CD4-positive, alpha-beta T cell (primary cell): ENCODE measurements at regions not wholly inside any gene's neighbourhood (a gene's known extent, or its start where the extent isn't known, plus 50 kb on each side); places are given as distances from the start of the nearest gene placed in this dataset.

Experiments used
- ATAC-seq: fragments of 200-7000 bp; cut with Tn5 transposase; one replicate; pipeline ENCODE4 v1.10.0; 2022; ENCODE audit warnings: mild to moderate bottlenecking; ENCODE audit not compliant: poor library complexity
- CTCF ChIA-PET: fragments of 350-600 bp; sonication (Branson Sonifier 250); formaldehyde crosslinking; loops from one replicate; lab custom pipeline; 2021; ENCODE audit warnings: antibody characterized with exemption, inconsistent platforms; lab: Charles Lee
- POLR2A ChIA-PET: fragments of 350-600 bp; sonication (Branson Sonifier 250); formaldehyde crosslinking; loops from one replicate; lab custom pipeline; 2021; ENCODE audit warnings: antibody characterized with exemption, inconsistent platforms; lab: Charles Lee
- DNase-seq, 14 experiments: peaks; one replicate each; pipeline ENCODE4 v3.0.0-alpha.2; 2013 to 2020; ENCODE audit warnings: mixed read lengths in 2 of 14
- H3K27ac ChIP-seq, 2 donors: one replicate each; pipeline versions ENCODE4 v1.5.1 to v1.7.0; 2013; ENCODE audit warnings: low read length in 2 of 2, low read depth in 1 of 2, mild to moderate bottlenecking in 1 of 2
- H3K27me3 ChIP-seq, 2 experiments: 1 replicate in 1 of 2; 2 replicates in 1 of 2; pipeline versions ENCODE4 v1.6.1 to v1.7.0; 2013; ENCODE audit warnings: low read length in 2 of 2, control low read depth in 1 of 2, mild to moderate bottlenecking in 1 of 2, moderate library complexity in 1 of 2; ENCODE audit not compliant: insufficient read depth in 2 of 2, control insufficient read depth in 1 of 2
- H3K36me3 ChIP-seq: one replicate; pipeline ENCODE4 v1.6.1; 2013; ENCODE audit warnings: low read length, control low read depth; ENCODE audit not compliant: insufficient read depth
- H3K4me1 ChIP-seq: one replicate; pipeline ENCODE4 v1.6.1; 2013; ENCODE audit warnings: low read length, control low read depth; ENCODE audit not compliant: insufficient read depth
- H3K4me3 ChIP-seq: one replicate; pipeline ENCODE4 v1.5.1; 2013; ENCODE audit warnings: mild to moderate bottlenecking, low read length, moderate library complexity
- H3K9me3 ChIP-seq, 2 experiments: 1 replicate in 1 of 2; 2 replicates in 1 of 2; pipeline versions ENCODE4 v1.6.1 to v1.7.0; 2013; ENCODE audit warnings: low read length in 2 of 2, mild to moderate bottlenecking in 2 of 2, control low read depth in 1 of 2, moderate library complexity in 1 of 2; ENCODE audit not compliant: control insufficient read depth in 1 of 2, insufficient read depth in 1 of 2
- H3K27ac Mint-ChIP-seq: one replicate; pipeline ENCODE4 v1.8.0; 2020; ENCODE audit warnings: mixed read lengths
- H3K27me3 Mint-ChIP-seq: one replicate; pipeline ENCODE4 v1.8.0; 2021; ENCODE audit warnings: mixed read lengths
- H3K36me3 Mint-ChIP-seq: one replicate; pipeline ENCODE4 v1.8.0; 2021; ENCODE audit warnings: low read depth, mixed read lengths
- H3K4me1 Mint-ChIP-seq: one replicate; pipeline ENCODE4 v1.8.0; 2021; ENCODE audit warnings: low read depth, mixed read lengths
- H3K4me3 Mint-ChIP-seq: one replicate; pipeline ENCODE4 v1.8.0; 2020; ENCODE audit warnings: mild to moderate bottlenecking, mixed read lengths
- H3K9me3 Mint-ChIP-seq: one replicate; pipeline ENCODE4 v1.8.0; 2020; ENCODE audit warnings: mixed read lengths
- CTCF ChIP-seq: fragments of 200-600 bp; IDR thresholded peaks from one replicate; pipeline ENCODE4 v1.8.0; 2022; ENCODE audit warnings: antibody characterized with exemption, mild to moderate bottlenecking
- intact Hi-C, 2 experiments: fragments of 100-400 bp; cut with DNase I in 1 of 2; cut with micrococcal nuclease in 1 of 2; formaldehyde crosslinking; loops; one replicate each; pipeline versions ENCODE4 v1.15.1 to v1.9.0; 2023 to 2025; cut with DNase I, micrococcal nuclease

GRCh38 chr7:89554209-89554608 is 600.1 kb upstream of the STEAP1 start:
- POLR2A ChIA-PET: no interaction called here
- no peaks in the 10 kb centered on the region for H3K4me1 ChIP-seq
- ATAC-seq (no peak), DNase-seq (no peak)
- H3K27ac Mint-ChIP-seq: no peak overlapping the region
- no peaks in the 10 kb centered on the region for H3K27me3 ChIP-seq
- H3K36me3 Mint-ChIP-seq: no peaks in the 10 kb centered on the region
- no peaks in the 10 kb centered on the region for H3K36me3 ChIP-seq
- no peaks in the 10 kb centered on the region for H3K9me3 Mint-ChIP-seq
- H3K4me3 Mint-ChIP-seq: no peak overlapping the region
- no peaks in the 10 kb centered on the region for H3K27me3 Mint-ChIP-seq
- no peak overlapping the region for H3K4me3 ChIP-seq
- H3K4me1 Mint-ChIP-seq: no peaks in the 10 kb centered on the region
- H3K9me3 ChIP-seq: peaks cover 0 to 3% of the 10 kb centered on the region in 2 experiments
- no peak overlapping the region for H3K27ac ChIP-seq
- CTCF ChIA-PET: no interaction called here
- no peak for TF ChIP-seq CTCF
- intact Hi-C loops: no loop called here

- TF ChIP-seq CTCF: no peak
- DNase-seq (no peak), ATAC-seq (no peak)
- no peaks in the 10 kb centered on the region for H3K36me3 ChIP-seq
- no peaks in the 10 kb centered on the region for H3K27me3 ChIP-seq
- H3K27ac Mint-ChIP-seq: no peak overlapping the region
- H3K27me3 Mint-ChIP-seq: no peaks in the 10 kb centered on the region
- no peak overlapping the region for H3K4me3 Mint-ChIP-seq
- intact Hi-C loops: no loop called here
- no peak overlapping the region for H3K27ac ChIP-seq
- H3K4me1 Mint-ChIP-seq: no peaks in the 10 kb centered on the region
- no peak overlapping the region for H3K4me3 ChIP-seq
- ChIA-PET POLR2A (no interaction called here), CTCF (no interaction called here)
- peaks cover 0 to 3% of the 10 kb centered on the region in 2 experiments for H3K9me3 ChIP-seq
- H3K36me3 Mint-ChIP-seq: no peaks in the 10 kb centered on the region
- H3K4me1 ChIP-seq: no peaks in the 10 kb centered on the region
- no peaks in the 10 kb centered on the region for H3K9me3 Mint-ChIP-seq
Measured at GRCh38 chr7:89559596-89559995, 594.7 kb upstream of the STEAP1 start.

- POLR2A ChIA-PET: no interaction called here
- no peaks in the 10 kb centered on the region for H3K27me3 Mint-ChIP-seq
Measured at GRCh38 chr7:89563597-89563996, 590.7 kb upstream of the STEAP1 start.

More at GRCh38 chr7:89563597-89563996, 590.7 kb upstream of the STEAP1 start:
- no peaks in the 10 kb centered on the region for H3K36me3 ChIP-seq
- Mint-ChIP-seq H3K9me3 (peaks cover 12% of the 10 kb centered on the region), H3K27ac (no peak overlapping the region), H3K4me3 (no peak overlapping the region), H3K4me1 (no peaks in the 10 kb centered on the region), H3K36me3 (no peaks in the 10 kb centered on the region)
- no peaks in the 10 kb centered on the region for H3K27me3 ChIP-seq
- H3K4me3 ChIP-seq: no peak overlapping the region
- no peak overlapping the region for H3K27ac ChIP-seq
- H3K9me3 ChIP-seq: peaks cover 0 to 1% of the 10 kb centered on the region in 2 experiments
- CTCF ChIA-PET: no interaction called here
- no peak for TF ChIP-seq CTCF
- intact Hi-C loops: no loop called here
- no peaks in the 10 kb centered on the region for H3K4me1 ChIP-seq
- ATAC-seq (no peak), DNase-seq (no peak)
